DND-41 (cell line): ENCODE measurements at regions not wholly inside any gene's neighbourhood (a gene's known extent, or its start where the extent isn't known, plus 50 kb on each side); places are given as distances from the start of the nearest gene placed in this dataset.

Source experiments
- EZH2 ChIP-seq: IDR thresholded peaks from 3 replicates; pipeline ENCODE4 v1.6.1; 2012; ENCODE audit warnings: borderline replicate concordance, low read depth, mild to moderate bottlenecking, moderate library complexity, low read length, inconsistent platforms; ENCODE audit not compliant: severe bottlenecking
- TF ChIP-seq, protein P1 (sequence below): IDR thresholded peaks from 2 replicates; pipeline ENCODE4 v1.5.1; 2012; ENCODE audit warnings: borderline replicate concordance, low read length, moderate library complexity, mild to moderate bottlenecking; ENCODE audit not compliant: poor library complexity, severe bottlenecking; ENCODE audit errors: extremely low read depth

GRCh38 chr7:142690554-142691182 lies 58.6 kb upstream of the PRSS1 start:
- TF ChIP-seq, protein P1, sequence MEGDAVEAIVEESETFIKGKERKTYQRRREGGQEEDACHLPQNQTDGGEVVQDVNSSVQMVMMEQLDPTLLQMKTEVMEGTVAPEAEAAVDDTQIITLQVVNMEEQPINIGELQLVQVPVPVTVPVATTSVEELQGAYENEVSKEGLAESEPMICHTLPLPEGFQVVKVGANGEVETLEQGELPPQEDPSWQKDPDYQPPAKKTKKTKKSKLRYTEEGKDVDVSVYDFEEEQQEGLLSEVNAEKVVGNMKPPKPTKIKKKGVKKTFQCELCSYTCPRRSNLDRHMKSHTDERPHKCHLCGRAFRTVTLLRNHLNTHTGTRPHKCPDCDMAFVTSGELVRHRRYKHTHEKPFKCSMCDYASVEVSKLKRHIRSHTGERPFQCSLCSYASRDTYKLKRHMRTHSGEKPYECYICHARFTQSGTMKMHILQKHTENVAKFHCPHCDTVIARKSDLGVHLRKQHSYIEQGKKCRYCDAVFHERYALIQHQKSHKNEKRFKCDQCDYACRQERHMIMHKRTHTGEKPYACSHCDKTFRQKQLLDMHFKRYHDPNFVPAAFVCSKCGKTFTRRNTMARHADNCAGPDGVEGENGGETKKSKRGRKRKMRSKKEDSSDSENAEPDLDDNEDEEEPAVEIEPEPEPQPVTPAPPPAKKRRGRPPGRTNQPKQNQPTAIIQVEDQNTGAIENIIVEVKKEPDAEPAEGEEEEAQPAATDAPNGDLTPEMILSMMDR: no peak
- no peak for TF ChIP-seq EZH2
